ENCODE measurements at regions not wholly inside any gene's neighbourhood (a gene's known extent, or its start where the extent isn't known, plus 50 kb on each side); places are given as distances from the start of the nearest gene placed in this dataset.

- Histone ChIP-seq H3K27ac (no peak overlapping the region), H3K36me3 (no peaks in the 10 kb centered on the region), H3K27me3 (no peaks in the 10 kb centered on the region), H3K4me1 (no peaks in the 10 kb centered on the region), H3K4me3 (no peak overlapping the region), H3K9me3 (no peaks in the 10 kb centered on the region)
- intact Hi-C loops (cut with DNase I): no loop called here
- TF ChIP-seq POLR2A (IDR thresholded peaks at IDR 0.05): no peak
- TF ChIP-seq CTCF (IDR thresholded peaks at IDR 0.05): no peak
- TF ChIP-seq POLR2AphosphoS5 (IDR thresholded peaks at IDR 0.05; ENCODE audit: insufficient read depth in 1 of 2, low read depth in 1 of 2): no peak
- peak; percentile 69 to 90 for DNase-seq (ENCODE audit: extremely low spot score in 2 of 2)
Measured at GRCh38 chr14:101464984-101465794, 96.1 kb upstream of the DIO3 start.

DNA sequence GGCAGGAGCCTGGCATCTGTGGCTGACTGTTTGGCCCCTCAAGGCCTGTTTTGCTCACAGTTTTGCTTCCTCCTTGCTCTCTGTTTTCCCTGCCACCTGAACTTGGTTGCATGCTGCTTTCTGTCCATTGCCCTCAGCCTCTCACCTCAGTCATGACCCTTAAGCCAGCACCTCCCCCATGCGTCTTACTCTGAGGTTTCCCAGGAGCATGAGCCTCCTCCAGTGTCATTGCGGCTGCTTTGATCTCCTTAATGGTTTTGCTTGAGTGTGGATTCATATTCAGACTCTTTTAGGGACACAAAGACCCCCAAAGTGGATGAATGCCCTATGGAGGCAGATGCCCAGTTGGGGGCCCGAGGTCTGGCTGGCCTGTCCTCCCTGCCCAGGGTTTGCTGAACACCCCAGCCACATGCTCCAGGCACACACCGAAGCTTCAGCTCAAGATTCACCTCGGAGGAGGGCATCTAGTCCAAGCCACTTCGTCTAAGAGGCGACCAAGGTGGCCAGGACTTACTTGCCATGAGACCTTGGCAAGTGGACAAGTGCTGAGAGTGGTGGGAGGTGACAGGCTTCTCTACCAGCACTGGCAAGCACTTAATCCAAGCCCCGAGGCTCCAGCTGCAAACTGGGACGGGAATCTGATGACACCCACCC lies 95.4 kb upstream of the DIO3 start:
- TF ChIP-seq POLR2AphosphoS5 (IDR thresholded peaks at IDR 0.05; ENCODE audit: insufficient read depth in 1 of 2, low read depth in 1 of 2): no peak
- TF ChIP-seq CTCF (IDR thresholded peaks at IDR 0.05): no peak
- TF ChIP-seq POLR2A (IDR thresholded peaks at IDR 0.05): no peak
- Histone ChIP-seq H3K27me3 (no peaks in the 10 kb centered on the region), H3K4me1 (no peaks in the 10 kb centered on the region), H3K36me3 (no peaks in the 10 kb centered on the region), H3K4me3 (no peak overlapping the region), H3K9me3 (no peaks in the 10 kb centered on the region), H3K27ac (no peak overlapping the region)
- intact Hi-C loops (cut with DNase I): no loop called here
- DNase-seq (ENCODE audit: extremely low spot score in 2 of 2): peak; percentile 79 to 87

- no peak overlapping the region for H3K27ac ChIP-seq
- H3K4me1 ChIP-seq: no peaks in the 10 kb centered on the region
- no peak for TF ChIP-seq POLR2A (IDR thresholded peaks at IDR 0.05)
- TF ChIP-seq POLR2AphosphoS5 (IDR thresholded peaks at IDR 0.05; ENCODE audit: insufficient read depth in 1 of 2, low read depth in 1 of 2): no peak
- TF ChIP-seq CTCF (IDR thresholded peaks at IDR 0.05): no peak
- no peaks in the 10 kb centered on the region for H3K9me3 ChIP-seq
- intact Hi-C loops (cut with DNase I): no loop called here
- no peaks in the 10 kb centered on the region for H3K27me3 ChIP-seq
- no peak overlapping the region for H3K4me3 ChIP-seq
- peak in 1 of 2 donors; percentile 74 for DNase-seq (ENCODE audit: extremely low spot score in 2 of 2)
- H3K36me3 ChIP-seq: no peaks in the 10 kb centered on the region
Measured at GRCh38 chr14:101466456-101467180, 94.7 kb upstream of the DIO3 start.

DNA sequence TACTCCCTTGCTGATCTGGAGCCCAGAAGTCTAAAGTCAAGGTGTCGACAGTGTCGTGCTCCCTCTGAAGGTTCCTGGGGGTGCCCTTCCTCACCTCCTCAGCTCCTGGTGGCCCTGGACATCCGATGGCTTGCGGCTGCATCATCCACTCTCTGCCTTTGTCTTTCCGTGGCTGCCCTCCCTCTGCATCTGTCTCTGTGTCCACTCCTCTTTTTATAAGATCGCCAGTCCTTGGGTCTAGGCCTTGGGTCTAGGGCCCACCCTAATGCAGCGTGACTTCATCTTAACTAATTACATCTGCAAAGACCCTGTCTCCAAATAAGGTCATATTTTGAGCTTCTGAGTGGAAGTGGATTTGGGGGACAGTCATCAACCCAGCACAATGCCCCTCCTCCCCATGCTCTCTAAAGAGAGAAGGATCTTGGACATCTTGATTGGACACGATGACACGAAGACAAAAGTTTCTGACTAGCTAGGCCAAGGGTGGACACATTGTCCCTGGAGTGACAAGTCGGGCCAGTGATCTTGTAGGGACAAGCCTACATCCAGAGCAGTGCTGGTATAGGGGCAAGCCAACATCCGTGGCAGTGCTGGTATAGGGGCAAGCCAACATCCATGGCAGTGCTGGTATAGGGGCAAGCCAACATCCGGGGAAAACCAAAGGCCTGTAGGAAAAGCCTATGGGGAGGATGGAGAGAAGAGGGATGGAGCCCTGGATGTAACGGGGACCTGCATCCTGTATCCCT lies 93.9 kb upstream of the DIO3 start:
- no peak for TF ChIP-seq POLR2AphosphoS5 (IDR thresholded peaks at IDR 0.05; ENCODE audit: insufficient read depth in 1 of 2, low read depth in 1 of 2)
- TF ChIP-seq POLR2A (IDR thresholded peaks at IDR 0.05): no peak
- no peak for TF ChIP-seq CTCF (IDR thresholded peaks at IDR 0.05)
- peak; percentile 58 to 71 for DNase-seq (ENCODE audit: extremely low spot score in 2 of 2)
- no peak overlapping the region for H3K4me3 ChIP-seq
- H3K9me3 ChIP-seq: no peaks in the 10 kb centered on the region
- H3K36me3 ChIP-seq: no peaks in the 10 kb centered on the region
- intact Hi-C loops (cut with DNase I): no loop called here
- no peak overlapping the region for H3K27ac ChIP-seq
- H3K27me3 ChIP-seq: no peaks in the 10 kb centered on the region
- no peaks in the 10 kb centered on the region for H3K4me1 ChIP-seq

All from vagina (tissue), 2 donors.